VCaP (cell line): ENCODE measurements at regions not wholly inside any gene's neighbourhood (a gene's known extent, or its start where the extent isn't known, plus 50 kb on each side); places are given as distances from the start of the nearest gene placed in this dataset.

Source experiments
- H3K27ac ChIP-seq: fragments of 450-650 bp; 2 replicates; pipeline ENCODE4 v1.5.1; 2017
- CTCF ChIP-seq: fragments of 450-650 bp; conservative IDR thresholded peaks from 2 replicates; pipeline ENCODE4 v1.5.1; 2017; ENCODE audit warnings: mild to moderate bottlenecking, moderate library complexity

- TF ChIP-seq CTCF, result no peak
- no peak overlapping the region for H3K27ac ChIP-seq
These were observed 230.8 kb downstream of the OSR1 start for GRCh38 chr2:19127616-19128015.

GRCh38 chr2:19125901-19126680 lies 232.3 kb downstream of the OSR1 start:
- H3K27ac ChIP-seq, result no peak overlapping the region
- TF ChIP-seq CTCF, result no peak

- TF ChIP-seq CTCF, result no peak
These were observed 234.3 kb downstream of the OSR1 start for GRCh38 chr2:19124135-19124534.

GRCh38 chr2:19123556-19123955 lies 234.9 kb downstream of the OSR1 start:
- no peak for TF ChIP-seq CTCF
- H3K27ac ChIP-seq, result no peak overlapping the region

More at GRCh38 chr2:19124135-19124534, 234.3 kb downstream of the OSR1 start:
- H3K27ac ChIP-seq, result no peak overlapping the region

GRCh38 chr2:19122220-19122619 lies 236.2 kb downstream of the OSR1 start:
- no peak for TF ChIP-seq CTCF
- no peak overlapping the region for H3K27ac ChIP-seq

- no peak for TF ChIP-seq CTCF
- H3K27ac ChIP-seq, result no peak overlapping the region
These were observed 237.3 kb downstream of the OSR1 start for GRCh38 chr2:19120941-19121750.

- TF ChIP-seq CTCF, result no peak
- no peak overlapping the region for H3K27ac ChIP-seq
These were observed 238.2 kb downstream of the OSR1 start for GRCh38 chr2:19120181-19120580.
